22Rv1 (cell line): ENCODE measurements at regions not wholly inside any gene's neighbourhood (a gene's known extent, or its start where the extent isn't known, plus 50 kb on each side); places are given as distances from the start of the nearest gene placed in this dataset.

Experiments
- ZFX ChIP-seq: fragments of 450-650 bp; IDR thresholded peaks from 2 replicates; pipeline ENCODE4 v1.6.1; 2017; ENCODE audit warnings: antibody characterized with exemption, borderline replicate concordance
- TF ChIP-seq, protein P1 (sequence below): fragments of 450-650 bp; IDR thresholded peaks from 2 replicates; pipeline ENCODE4 v1.5.1; 2017; ENCODE audit warnings: mild to moderate bottlenecking

- TF ChIP-seq ZFX: no peak
- TF ChIP-seq, protein P1, sequence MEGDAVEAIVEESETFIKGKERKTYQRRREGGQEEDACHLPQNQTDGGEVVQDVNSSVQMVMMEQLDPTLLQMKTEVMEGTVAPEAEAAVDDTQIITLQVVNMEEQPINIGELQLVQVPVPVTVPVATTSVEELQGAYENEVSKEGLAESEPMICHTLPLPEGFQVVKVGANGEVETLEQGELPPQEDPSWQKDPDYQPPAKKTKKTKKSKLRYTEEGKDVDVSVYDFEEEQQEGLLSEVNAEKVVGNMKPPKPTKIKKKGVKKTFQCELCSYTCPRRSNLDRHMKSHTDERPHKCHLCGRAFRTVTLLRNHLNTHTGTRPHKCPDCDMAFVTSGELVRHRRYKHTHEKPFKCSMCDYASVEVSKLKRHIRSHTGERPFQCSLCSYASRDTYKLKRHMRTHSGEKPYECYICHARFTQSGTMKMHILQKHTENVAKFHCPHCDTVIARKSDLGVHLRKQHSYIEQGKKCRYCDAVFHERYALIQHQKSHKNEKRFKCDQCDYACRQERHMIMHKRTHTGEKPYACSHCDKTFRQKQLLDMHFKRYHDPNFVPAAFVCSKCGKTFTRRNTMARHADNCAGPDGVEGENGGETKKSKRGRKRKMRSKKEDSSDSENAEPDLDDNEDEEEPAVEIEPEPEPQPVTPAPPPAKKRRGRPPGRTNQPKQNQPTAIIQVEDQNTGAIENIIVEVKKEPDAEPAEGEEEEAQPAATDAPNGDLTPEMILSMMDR: no peak
Measured at GRCh38 chr4:18735740-18736268, 714.2 kb upstream of the LCORL start.
